HG02571 (cell line): ENCODE measurements at regions not wholly inside any gene's neighbourhood (a gene's known extent, or its start where the extent isn't known, plus 50 kb on each side); places are given as distances from the start of the nearest gene placed in this dataset.
"Not testable (repeated sequence)": the region's sequence is repeated elsewhere in the genome, so short reads cannot be mapped to it uniquely, and the experiment has no call there.

Experiments
- ATAC-seq: cut with Tn5 transposase; IDR thresholded peaks from one replicate; pipeline ENCODE4 v1.9.1; 2021; ENCODE audit warnings: mild to moderate bottlenecking, moderate library complexity; ENCODE audit not compliant: unreplicated experiment

DNA sequence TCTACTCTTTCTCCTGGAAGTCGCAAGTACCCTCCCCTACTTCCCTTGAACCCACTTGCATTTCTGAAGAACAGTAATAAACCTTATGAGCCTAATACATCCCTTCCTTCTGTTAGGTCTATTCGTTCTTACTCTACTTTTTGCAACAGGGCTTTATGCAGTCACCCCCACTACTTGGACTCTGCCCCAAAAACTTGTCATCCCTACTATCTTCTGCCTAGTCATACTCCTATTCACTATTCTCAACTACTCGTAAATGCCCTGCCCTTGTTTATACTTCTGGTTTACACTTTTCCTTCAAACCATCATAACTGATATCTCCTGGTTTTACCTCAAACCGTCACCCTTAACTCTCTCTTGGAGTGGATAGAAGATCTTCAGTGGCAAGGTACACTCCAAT lies 55.2 kb upstream of the SLIT2 start:
- ATAC-seq: no peak

DNA sequence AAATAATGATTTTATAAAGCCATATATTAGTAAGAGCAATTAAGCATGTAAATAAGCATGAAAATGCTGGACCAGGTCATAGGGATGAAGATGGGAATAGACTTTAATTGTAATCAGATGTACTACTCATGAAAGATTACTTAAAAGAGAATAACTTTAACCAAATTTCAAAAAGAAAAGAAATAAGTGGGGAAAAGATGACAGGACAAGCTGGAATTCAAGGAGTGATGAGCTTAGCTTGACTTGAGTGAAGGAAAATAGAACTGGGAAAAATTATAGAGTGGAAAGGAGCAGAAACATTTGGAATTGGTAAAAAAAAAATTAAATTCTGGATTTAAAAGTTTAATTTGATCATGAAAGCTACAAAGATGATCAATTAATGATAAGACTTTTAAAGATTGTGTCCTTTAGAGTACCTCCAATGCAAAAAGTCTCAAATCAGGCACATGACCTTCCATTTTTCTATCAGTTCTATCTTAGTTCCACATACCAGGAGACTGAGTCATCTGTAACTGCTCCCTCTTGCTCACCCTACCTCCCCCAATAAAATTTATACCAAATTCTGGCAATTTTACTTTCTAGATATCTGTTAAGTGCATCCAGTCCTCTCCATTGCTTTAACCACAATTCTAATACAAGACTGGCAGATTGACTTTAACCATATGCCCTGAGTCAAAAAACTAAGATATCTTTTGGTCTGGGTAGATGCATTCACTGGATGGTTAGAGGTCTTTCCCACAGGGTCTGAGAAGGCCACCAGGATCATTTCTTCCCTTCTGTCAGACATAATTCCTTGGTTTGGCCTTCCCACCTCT lies 56.4 kb upstream of the SLIT2 start:
- no peak for ATAC-seq

DNA sequence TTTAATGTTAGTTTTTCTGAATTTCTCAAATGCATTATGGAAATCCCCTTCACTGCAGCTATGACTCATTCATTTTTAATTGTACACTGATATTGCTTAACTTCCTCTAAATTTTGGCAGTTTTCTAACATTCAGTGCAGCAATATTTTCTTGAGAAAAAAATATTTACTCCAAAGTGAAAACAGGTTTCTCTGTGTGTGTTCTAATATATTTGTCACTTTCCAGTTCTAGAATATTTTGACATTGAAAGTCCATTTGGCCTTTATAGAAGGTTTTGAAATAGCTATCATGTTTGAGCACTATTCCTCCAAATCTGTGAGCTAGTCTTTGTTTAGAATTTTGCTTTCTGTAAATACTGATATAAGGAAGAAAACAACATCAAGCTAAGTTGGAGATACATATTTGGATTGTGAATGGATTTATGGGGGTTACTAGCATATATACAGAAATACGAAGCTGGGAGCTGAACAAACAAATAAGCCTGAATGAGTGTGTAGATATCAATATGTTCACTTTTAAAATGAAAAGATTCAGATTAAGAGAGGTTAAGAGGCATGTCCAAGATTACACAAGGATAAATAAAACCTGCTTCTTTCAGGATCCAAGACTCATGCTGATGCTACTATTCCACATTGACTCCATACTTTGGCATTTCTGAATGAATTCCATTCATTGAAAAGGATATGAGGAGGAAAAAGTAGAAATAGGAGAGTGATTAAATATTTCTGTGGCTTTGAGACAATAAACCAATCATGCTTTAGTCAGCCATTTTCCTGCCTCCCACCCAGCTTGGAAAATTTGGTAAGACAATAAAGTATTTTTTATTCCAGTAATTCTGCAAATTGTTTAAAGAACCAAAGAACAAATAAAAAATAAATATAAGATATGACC lies 57.3 kb upstream of the SLIT2 start:
- no peak for ATAC-seq

DNA sequence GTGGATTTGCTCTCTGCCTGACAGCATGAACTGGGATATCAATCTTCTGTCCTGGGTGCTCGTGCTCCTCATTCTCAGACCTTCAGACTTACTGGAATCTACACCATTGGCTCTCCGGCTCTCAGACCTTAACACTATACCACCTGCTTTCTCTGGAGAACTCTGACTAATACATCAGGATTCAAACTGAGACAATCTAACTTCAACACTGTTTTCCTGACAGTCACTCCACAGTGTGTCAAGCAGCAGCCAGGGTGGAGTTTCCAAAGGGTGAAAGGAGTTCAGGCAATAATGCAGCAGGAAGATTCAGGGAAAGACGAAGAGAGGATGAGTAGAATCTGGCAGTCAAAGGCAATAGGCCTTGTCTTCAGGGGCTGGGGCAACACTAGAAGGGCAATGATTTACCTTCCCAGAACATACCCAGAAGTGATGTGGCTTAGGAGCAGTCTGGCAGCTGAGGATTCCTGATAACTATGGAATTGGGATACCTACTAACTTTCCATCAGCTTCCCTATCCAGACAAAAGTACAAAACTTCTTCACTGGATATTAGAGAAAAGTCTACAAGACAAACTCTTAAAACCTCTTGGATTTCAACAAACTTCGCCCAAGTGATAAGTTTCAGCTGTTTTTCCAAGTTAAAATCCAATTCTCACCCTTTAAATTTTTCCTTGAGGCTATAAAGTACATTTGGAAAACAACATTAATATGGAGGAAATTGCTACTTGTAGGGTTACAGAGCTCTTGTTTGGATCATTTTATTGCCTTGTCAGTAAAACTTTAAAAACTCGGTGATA lies 58.4 kb upstream of the SLIT2 start:
- no peak for ATAC-seq

DNA sequence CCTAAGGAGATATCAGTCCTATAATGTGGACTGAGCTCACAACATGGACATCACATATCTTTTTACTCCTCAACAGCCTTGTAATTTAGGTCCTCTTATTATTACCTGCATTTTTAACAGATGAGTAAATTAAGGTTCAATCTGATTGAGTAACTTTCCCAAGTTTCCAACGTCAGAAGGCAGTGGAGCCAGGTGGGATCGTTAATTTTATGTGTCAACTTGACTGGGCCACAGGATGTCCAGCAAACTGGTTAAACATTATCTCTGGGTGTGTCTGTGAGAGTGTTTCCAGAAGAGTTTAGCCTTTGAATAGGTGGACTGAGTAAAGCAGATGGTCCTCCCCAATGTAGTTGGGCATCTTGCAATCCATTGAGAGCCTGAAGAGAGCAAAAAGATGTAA lies 59.0 kb upstream of the SLIT2 start:
- no peak for ATAC-seq

DNA sequence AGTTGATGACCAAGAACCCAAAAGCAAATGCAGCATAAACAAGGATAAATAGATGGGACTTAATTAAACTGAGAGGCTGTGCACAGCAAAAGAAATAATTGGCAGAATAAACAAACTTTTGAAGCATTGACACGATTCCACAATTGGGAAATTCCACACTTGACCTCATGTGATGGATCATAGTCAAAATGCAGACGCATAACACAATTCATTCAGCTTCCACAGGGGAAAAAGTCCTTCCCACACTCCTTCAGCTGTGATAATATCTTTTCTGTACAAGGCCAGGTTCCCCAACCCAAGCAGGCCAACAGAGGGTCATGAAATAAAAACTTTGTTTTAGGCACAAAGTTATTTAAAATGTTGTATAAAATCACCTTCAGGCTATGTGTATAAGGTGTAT lies 66.6 kb upstream of the SLIT2 start:
- ATAC-seq: no peak

DNA sequence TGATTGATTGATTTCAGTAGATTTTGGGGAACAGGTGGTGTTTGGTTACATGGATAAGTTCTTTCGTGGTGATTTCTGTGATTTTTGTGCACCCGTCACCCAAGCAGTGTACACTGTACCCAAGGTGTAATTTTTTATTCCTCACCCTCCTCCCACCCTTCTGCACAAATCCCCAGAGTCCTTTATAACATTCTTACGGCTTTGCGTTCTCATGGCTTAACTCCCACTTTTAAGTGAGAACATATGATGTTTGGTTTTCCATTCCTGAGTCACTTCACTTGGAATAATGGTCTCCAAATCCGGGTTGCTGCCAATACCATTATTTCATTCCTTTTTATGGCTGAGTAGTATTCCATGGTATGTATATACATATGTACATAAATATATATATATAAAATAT lies 68.6 kb upstream of the SLIT2 start:
- not testable (repeated sequence) for ATAC-seq

GRCh38 chr4:20181926-20182325 lies 69.8 kb upstream of the SLIT2 start:
- no peak for ATAC-seq

GRCh38 chr4:20180509-20180908 lies 71.2 kb upstream of the SLIT2 start:
- ATAC-seq: no peak

DNA sequence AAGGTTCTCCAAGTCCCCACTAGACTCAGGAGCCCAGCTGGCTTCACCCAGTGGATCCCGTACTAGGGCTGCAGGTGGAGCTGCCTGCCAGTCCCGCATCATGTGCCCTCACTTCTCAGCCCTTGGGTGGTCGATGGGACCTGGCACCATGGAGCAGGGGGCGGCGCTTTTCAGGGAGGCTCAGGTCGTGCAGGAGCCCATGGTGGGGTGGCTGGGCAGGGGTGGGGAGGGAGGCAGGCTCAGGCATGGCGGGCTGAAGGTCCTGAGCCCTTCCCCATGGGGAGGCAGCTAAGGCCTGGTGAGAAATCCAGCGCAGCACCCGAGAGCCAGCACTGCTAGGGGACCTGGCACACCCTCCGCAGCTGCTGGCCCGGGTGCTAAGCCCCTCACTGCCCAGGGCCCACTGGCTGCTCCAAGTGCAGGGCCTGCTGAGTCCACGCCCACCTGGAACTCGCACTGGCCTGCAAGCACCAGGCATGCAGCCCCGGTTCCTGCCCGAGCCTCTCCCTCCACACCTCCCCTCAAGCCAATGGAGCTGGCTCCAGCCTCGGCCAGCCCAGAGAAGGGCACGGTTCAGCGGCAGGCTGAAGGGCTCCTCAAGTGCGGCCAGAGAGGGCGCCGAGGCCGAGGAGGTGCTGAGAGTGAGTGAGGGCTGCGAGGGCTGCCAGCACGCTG lies 72.7 kb upstream of the SLIT2 start:
- no peak for ATAC-seq

GRCh38 chr4:20176881-20177280 lies 74.8 kb upstream of the SLIT2 start:
- no peak for ATAC-seq

DNA sequence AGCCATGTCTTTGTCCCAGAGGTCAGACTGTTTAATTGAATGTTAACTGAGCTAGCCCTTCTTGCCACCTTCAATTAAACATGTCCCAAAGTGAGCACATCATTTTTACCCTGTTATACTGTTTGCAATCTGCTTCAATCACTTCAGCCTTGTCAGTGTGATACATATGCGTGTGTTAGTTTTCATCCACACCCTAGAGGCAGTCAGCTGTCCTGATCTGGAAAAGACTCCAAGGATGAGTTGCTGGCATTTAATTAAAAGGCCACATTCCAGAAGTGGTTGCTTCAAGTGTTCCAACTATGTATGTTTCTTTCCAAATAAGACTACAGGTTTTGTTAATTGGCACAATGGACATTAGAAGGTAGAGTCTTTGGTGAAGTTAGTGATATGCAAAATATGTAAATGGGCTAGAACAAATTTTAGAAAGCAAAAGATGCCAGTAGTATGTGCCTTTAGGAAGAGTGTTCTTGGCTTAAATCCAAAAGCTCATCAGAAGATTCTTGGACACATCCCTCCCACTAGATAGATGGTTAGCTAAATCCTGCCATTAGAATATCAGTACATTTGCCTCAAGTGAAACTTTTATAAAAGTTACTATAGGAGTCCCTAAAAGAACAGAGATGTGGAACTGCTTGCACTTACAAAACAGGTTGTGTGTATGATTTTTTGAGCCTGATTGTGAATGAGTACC lies 79.5 kb upstream of the SLIT2 start:
- no peak for ATAC-seq

DNA sequence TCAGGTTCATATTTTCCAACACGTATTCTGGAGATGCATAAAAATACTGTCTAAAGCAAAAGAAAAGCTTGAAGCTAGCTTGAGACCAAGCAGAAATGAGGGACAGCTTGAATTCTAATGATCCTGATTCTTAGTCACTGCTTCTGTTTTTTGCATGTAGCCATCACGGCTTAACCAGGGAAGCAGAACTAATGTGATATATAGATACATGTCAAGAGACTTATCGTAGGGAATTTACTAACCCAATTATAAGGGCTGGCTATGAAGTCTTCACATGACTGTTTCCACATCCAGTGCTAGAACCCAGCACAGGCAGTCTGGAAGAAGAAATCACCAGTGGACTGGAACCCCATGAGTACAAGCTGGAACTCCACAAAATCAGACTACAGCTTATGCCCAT lies 85.2 kb upstream of the SLIT2 start:
- no peak for ATAC-seq

- ATAC-seq: no peak
Measured at GRCh38 chr4:20159516-20159915, 92.2 kb upstream of the SLIT2 start.

- ATAC-seq: no peak
Measured at GRCh38 chr4:20158195-20158594, 93.5 kb upstream of the SLIT2 start.

GRCh38 chr4:20151436-20151835 lies 100.3 kb upstream of the SLIT2 start:
- no peak for ATAC-seq

DNA sequence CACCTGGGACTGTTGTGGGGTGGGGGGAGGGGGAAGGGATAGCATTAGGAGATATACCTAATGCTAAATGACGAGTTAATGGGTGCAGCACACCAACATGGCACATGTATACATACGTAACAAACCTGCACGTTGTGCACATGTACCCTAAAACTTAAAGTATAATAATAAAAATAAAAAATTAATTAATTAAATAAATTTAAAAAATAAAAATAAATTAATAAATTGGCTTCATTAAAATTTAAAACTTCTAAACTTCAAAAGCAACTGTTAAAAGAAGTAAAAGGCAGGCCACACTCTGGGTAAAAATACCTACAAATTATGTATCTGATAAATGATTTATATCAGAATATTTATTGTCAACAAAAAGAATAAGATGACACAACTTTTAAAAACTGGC lies 102.6 kb upstream of the SLIT2 start:
- ATAC-seq: not testable (repeated sequence)

- no peak for ATAC-seq
Measured at GRCh38 chr4:20137176-20137575, 114.5 kb upstream of the SLIT2 start.

DNA sequence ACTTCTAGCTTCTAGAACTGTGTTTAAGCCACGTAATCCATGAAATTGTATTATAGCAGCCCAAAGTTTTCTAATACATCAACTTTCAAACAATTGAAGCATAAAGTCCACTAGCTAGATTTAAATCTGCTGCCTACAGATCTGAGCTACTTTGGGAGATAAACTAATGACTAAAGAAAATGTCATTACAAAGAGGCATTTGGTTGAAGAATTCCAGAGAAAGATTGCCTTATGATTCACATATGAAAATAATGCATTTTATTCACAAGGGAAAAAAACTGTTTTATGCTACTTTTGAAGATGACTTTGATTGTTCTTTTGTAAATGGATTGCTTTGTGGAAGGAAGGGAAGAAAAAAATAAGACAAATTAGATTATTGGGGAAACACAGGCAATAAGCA lies 124.1 kb upstream of the SLIT2 start:
- no peak for ATAC-seq

- no peak for ATAC-seq
Measured at GRCh38 chr4:20126906-20127305, 124.8 kb upstream of the SLIT2 start.
